22Rv1 (cell line): ENCODE measurements at regions not wholly inside any gene's neighbourhood (a gene's known extent, or its start where the extent isn't known, plus 50 kb on each side); places are given as distances from the start of the nearest gene placed in this dataset.

ENCODE experiments used
- H3K27ac ChIP-seq: fragments of 450-650 bp; 2 replicates; pipeline ENCODE4 v1.5.1; 2017
- CTCF ChIP-seq: fragments of 450-650 bp; IDR thresholded peaks from 2 replicates; pipeline ENCODE4 v1.5.1; 2017; ENCODE audit warnings: mild to moderate bottlenecking
- ZFX ChIP-seq: fragments of 450-650 bp; IDR thresholded peaks from 2 replicates; pipeline ENCODE4 v1.6.1; 2017; ENCODE audit warnings: antibody characterized with exemption, borderline replicate concordance

GRCh38 chr6:82740072-82740471 lies 325.6 kb downstream of the UBE3D start:
- TF ChIP-seq CTCF (no peak), ZFX (no peak)
- no peak overlapping the region for H3K27ac ChIP-seq

DNA sequence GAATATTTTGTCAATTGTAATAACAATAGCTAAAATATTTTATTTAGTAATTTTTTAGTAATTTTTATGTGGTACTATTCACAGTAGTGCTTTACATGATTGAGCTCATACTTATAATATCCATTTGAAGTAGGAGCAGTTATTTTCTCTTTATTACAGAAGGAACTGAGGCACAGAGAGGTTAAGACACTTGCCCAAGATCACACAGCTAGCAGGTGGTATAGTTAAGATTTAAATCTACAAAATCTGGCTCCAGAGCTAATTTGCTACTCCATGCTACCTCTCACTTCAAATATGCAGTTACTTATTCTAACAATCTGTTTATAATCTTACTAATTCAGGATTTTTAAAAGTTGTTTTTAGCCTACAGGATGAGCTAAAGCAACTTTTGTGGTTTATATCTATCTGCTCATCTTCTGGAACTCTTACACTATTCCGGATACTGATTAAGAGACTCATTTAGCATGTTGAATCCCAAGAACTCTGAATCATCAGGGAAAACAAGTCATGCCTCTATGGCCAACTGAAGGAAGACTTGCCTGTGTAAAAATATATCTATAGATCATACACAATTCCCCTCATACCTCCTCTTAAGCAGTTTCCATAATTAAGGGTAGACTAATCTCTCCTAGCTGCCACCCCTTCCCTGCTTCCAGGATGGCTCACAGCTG lies 324.2 kb downstream of the UBE3D start:
- no peak for TF ChIP-seq CTCF
- TF ChIP-seq ZFX = no peak
- no peak overlapping the region for H3K27ac ChIP-seq

GRCh38 chr6:82741996-82742385 lies 323.6 kb downstream of the UBE3D start:
- H3K27ac ChIP-seq = no peak overlapping the region
- no peak for TF ChIP-seq CTCF
- no peak for TF ChIP-seq ZFX

DNA sequence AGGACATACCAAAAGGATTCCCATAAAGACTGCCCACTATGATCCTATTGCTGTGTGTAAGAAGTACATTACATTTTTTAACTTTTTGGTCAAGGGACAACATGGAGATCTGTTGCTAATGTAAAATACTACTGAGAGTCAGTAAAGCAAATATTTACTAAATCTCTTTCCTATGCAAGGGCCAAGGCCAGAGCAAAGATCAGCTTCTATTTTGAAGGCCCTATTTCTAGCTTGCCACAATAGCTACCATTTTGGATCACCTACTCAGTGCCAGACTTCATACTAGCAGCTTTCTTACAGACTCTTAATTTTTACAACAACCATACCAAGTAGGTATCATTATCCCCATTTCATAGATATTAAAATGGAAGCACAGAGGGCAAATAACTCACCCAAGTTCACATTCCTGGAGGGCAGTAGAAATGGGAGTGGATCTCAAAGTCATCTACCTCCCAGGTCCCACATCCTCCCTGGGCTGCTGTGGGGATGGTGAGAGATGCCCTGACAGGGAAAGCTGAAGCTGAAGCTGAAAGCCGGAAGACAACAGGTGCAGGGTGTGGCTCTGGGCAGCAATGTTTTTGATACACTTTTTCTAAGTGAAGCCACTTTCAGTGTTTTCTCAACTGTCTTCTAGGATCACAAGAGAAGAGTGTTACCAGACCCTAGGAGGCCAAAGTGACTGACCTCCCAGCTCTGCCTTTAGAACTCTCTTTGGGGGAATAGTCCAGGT lies 321.2 kb downstream of the UBE3D start:
- H3K27ac ChIP-seq = no peak overlapping the region
- TF ChIP-seq CTCF (no peak), ZFX (no peak)

DNA sequence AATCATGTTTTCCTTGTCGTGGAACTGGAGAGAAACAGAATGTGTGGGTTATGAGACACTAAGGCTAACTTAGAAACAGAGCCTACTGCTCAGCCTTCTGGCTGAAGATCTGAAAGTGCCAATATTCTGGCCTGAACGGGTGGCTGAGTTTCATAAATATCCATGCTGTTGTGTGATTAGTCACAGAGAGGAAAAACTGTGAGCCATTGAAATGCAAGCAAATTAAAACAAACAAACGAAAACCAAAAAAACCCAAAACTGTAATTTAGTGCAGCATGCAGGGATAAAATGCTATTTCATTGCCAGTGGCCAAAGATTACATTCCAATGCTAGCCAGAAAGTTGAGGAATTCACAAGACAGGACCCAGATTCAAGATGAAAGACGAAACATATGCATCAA lies 315.1 kb downstream of the UBE3D start:
- TF ChIP-seq ZFX (no peak), CTCF (no peak)
- H3K27ac ChIP-seq = no peak overlapping the region

- TF ChIP-seq CTCF = no peak
- no peak for TF ChIP-seq ZFX
- no peak overlapping the region for H3K27ac ChIP-seq
Observed at GRCh38 chr6:82751718-82752117, 313.9 kb downstream of the UBE3D start.

DNA sequence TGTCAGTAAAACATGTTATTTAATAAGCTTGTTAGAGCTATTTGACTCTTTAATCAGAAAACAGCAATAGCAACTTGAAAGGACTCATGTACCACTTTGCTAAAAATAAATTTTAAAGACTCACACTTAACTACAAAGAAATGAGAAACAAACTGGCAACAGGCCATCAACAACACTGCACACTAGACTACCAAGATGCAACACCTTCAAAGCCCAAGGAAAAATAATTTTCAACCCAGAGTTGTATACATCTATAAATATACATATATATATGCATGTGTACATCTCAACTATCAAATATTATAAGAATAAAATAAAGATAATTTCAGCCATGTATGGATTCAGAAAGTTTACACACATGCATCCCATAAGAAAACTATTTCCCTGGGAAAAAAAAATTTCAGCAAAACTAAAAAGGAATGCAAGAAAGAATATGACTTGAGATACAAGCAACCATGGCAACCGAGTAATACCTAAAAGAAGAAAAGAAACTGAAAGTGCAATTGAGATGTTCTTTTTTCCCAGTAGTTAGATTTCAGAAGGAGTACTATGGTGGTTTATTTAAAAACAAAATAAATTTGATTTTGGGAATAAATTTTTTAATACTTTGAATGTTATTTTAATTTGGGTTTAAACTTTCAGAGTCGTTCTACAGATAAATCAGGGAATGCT lies 303.8 kb downstream of the UBE3D start:
- H3K27ac ChIP-seq = no peak overlapping the region
- TF ChIP-seq CTCF = no peak
- TF ChIP-seq ZFX = no peak
